Left lung (tissue), 4 donors: ENCODE measurements at regions not wholly inside any gene's neighbourhood (a gene's known extent, or its start where the extent isn't known, plus 50 kb on each side); places are given as distances from the start of the nearest gene placed in this dataset.

Source experiments
- ATAC-seq: fragments of 200-7000 bp; cut with Tn5 transposase; one replicate; pipeline ENCODE4 v1.9.1; 2020; ENCODE audit warnings: moderate library complexity
- DNase-seq, 4 donors: peaks; one replicate each; pipeline ENCODE4 v3.0.0-alpha.2; 2013 to 2020
- H3K27ac ChIP-seq, 2 donors: fragments of 200-600 bp; sonication (generic) in 1 of 2; one replicate each; pipeline versions ENCODE4 v1.5.0 to v1.8.0; 2020 to 2021
- H3K27me3 ChIP-seq, 2 donors: fragments of 200-600 bp; sonication (generic) in 1 of 2; one replicate each; pipeline versions ENCODE4 v1.5.0 to v1.8.0; 2020 to 2021
- H3K36me3 ChIP-seq, 2 donors: fragments of 200-600 bp; sonication (generic) in 1 of 2; one replicate each; pipeline versions ENCODE4 v1.5.0 to v1.8.0; 2020 to 2021
- H3K4me1 ChIP-seq, 2 donors: fragments of 200-600 bp; one replicate each; pipeline ENCODE4 v1.8.0; 2021
- H3K4me3 ChIP-seq, 2 donors: fragments of 200-600 bp; sonication (generic) in 1 of 2; one replicate each; pipeline versions ENCODE4 v1.5.0 to v1.8.0; 2020 to 2021; ENCODE audit warnings: mild to moderate bottlenecking in 1 of 2
- H3K9me3 ChIP-seq, 2 donors: fragments of 200-600 bp; sonication (generic) in 1 of 2; one replicate each; pipeline versions ENCODE4 v1.5.0 to v1.8.0; 2020 to 2021
- CTCF ChIP-seq, 2 donors: fragments of 200-600 bp; sonication (generic) in 1 of 2; IDR thresholded peaks; one replicate each; pipeline versions ENCODE4 v1.5.0 to v1.8.0; 2021; ENCODE audit warnings: antibody characterized with exemption in 2 of 2
- intact Hi-C, 2 donors: fragments of 100-400 bp; cut with DNase I; formaldehyde crosslinking; loops; one replicate each; pipeline versions ENCODE4 v1.11.2 to v1.14.2; 2022
- donor health status: DM: no; HTN: yes; CAD: no.
- donor health status: DM: no; HTN: no; CAD: no.

- intact Hi-C loops: no loop called here
- Histone ChIP-seq H3K27ac (no peak overlapping the region), H3K4me3 (no peak overlapping the region), H3K36me3 (no peaks in the 10 kb centered on the region), H3K9me3 (peaks cover 0 to 8% of the 10 kb centered on the region in 2 donors), H3K27me3 (no peaks in the 10 kb centered on the region), H3K4me1 (no peaks in the 10 kb centered on the region)
- ATAC-seq (no peak), DNase-seq (no peak)
- no peak for TF ChIP-seq CTCF (IDR thresholded peaks at IDR 0.05)
These were observed 71.6 kb upstream of the MAP3K7 start for GRCh38 chr6:90658497-90658896.

GRCh38 chr6:90656325-90656724 lies 69.5 kb upstream of the MAP3K7 start:
- DNase-seq: no peak
- H3K27me3 ChIP-seq: no peaks in the 10 kb centered on the region
- no peak for TF ChIP-seq CTCF (IDR thresholded peaks at IDR 0.05)
- no peaks in the 10 kb centered on the region for H3K9me3 ChIP-seq
- H3K4me3 ChIP-seq: no peak overlapping the region
- H3K27ac ChIP-seq: no peak overlapping the region
- no peaks in the 10 kb centered on the region for H3K4me1 ChIP-seq
- ATAC-seq: no peak
- no peaks in the 10 kb centered on the region for H3K36me3 ChIP-seq
- intact Hi-C loops: no loop called here

GRCh38 chr6:90654806-90655205 lies 67.9 kb upstream of the MAP3K7 start:
- intact Hi-C loops: no loop called here
- DNase-seq (no peak), ATAC-seq (no peak)
- no peak for TF ChIP-seq CTCF (IDR thresholded peaks at IDR 0.05)
- Histone ChIP-seq H3K27ac (no peak overlapping the region), H3K9me3 (no peaks in the 10 kb centered on the region), H3K27me3 (no peaks in the 10 kb centered on the region), H3K4me1 (no peaks in the 10 kb centered on the region), H3K4me3 (no peak overlapping the region), H3K36me3 (no peaks in the 10 kb centered on the region)

GRCh38 chr6:90654166-90654565 lies 67.3 kb upstream of the MAP3K7 start:
- no peak for TF ChIP-seq CTCF (IDR thresholded peaks at IDR 0.05)

GRCh38 chr6:90653750-90654149 lies 66.9 kb upstream of the MAP3K7 start:
- intact Hi-C loops: no loop called here
- ATAC-seq: no peak
- Histone ChIP-seq H3K4me1 (no peaks in the 10 kb centered on the region), H3K27me3 (no peaks in the 10 kb centered on the region), H3K36me3 (no peaks in the 10 kb centered on the region), H3K27ac (no peak overlapping the region), H3K9me3 (no peaks in the 10 kb centered on the region), H3K4me3 (no peak overlapping the region)
- no peak for DNase-seq
- TF ChIP-seq CTCF (IDR thresholded peaks at IDR 0.05): no peak

More at GRCh38 chr6:90654166-90654565, 67.3 kb upstream of the MAP3K7 start:
- Histone ChIP-seq H3K4me1 (no peaks in the 10 kb centered on the region), H3K27me3 (no peaks in the 10 kb centered on the region), H3K9me3 (no peaks in the 10 kb centered on the region), H3K4me3 (no peak overlapping the region), H3K27ac (no peak overlapping the region), H3K36me3 (no peaks in the 10 kb centered on the region)
- intact Hi-C loops: no loop called here
- ATAC-seq (no peak), DNase-seq (no peak)
